Neural crest cell (in vitro differentiated cells): ENCODE measurements at regions not wholly inside any gene's neighbourhood (a gene's known extent, or its start where the extent isn't known, plus 50 kb on each side); places are given as distances from the start of the nearest gene placed in this dataset.
"Not testable (repeated sequence)": the region's sequence is repeated elsewhere in the genome, so short reads cannot be mapped to it uniquely, and the experiment has no call there.

Source experiments
- DNase-seq: peaks from one replicate; pipeline ENCODE4 v3.0.0; 2021; ENCODE audit warnings: low read depth, mixed read lengths, low spot score
- H3K27ac Mint-ChIP-seq: one replicate; pipeline ENCODE4 v1.8.0; 2021; ENCODE audit warnings: mild to moderate bottlenecking, mixed read lengths; ENCODE audit not compliant: unreplicated experiment
- H3K27me3 Mint-ChIP-seq: 2 replicates; pipeline ENCODE4 v1.8.0; 2021; ENCODE audit warnings: low read depth, mild to moderate bottlenecking, mixed read lengths
- H3K36me3 Mint-ChIP-seq: 2 replicates; pipeline ENCODE4 v1.8.0; 2021; ENCODE audit warnings: low read depth, mild to moderate bottlenecking, mixed read lengths
- H3K4me1 Mint-ChIP-seq: 2 replicates; pipeline ENCODE4 v1.8.0; 2021; ENCODE audit warnings: mixed read lengths
- H3K4me3 Mint-ChIP-seq: one replicate; pipeline ENCODE4 v1.8.0; 2021; ENCODE audit warnings: mild to moderate bottlenecking, mixed read lengths
- H3K9me3 Mint-ChIP-seq: 2 replicates; pipeline ENCODE4 v1.8.0; 2021; ENCODE audit warnings: mixed read lengths

GRCh38 chr17:16840219-16840618 is 131.7 kb downstream of the TNFRSF13B start:
- not testable (repeated sequence) for H3K27me3 Mint-ChIP-seq, H3K36me3 Mint-ChIP-seq, H3K9me3 Mint-ChIP-seq, H3K4me1 Mint-ChIP-seq, H3K27ac Mint-ChIP-seq, DNase-seq, H3K4me3 Mint-ChIP-seq

DNA sequence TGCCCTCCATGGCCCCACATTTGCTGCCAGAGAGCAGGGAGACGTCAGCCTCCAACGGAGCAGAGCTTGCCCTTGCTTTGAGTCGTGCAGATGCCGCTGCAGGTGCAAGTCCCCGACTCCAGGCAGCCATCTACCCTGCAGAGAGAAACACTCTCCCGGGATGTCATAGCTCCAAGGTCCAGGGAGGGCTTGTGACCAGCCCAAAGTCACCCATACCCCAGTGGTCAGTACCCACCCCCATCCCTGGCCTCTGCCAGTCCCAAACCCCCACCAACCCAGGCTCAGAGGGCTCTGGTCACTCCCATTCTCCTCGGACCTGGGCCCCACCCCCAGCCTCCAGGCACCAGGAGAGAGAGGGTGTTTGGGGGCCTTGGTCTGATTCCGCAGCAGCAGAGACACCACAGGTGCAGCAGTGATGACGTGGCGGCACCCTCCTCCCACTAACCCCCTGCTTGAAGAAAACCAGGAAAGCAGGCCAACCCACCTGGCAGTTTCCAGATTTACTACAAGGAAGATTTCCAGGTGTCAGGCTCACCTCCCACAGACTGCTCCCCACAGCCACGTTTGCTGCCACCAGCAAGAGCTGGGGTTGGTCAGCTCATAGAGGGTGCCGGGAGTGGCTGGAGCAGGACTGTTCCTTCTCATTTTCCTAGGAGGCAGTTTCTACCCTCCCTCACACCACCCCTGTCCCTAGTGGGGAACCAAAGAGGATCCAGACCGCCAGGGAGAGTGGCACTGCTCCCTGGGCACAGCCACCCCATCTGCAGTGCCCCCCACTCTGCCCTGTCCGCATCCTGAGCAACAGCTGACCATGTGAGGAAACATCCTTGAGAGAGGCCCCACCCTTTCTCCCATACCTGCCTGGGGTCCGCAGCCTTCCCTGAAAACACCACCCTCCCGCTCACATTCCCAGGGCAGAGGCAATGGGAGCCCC is 132.4 kb downstream of the TNFRSF13B start:
- H3K36me3 Mint-ChIP-seq, DNase-seq, H3K9me3 Mint-ChIP-seq, H3K27me3 Mint-ChIP-seq, H3K4me3 Mint-ChIP-seq, H3K27ac Mint-ChIP-seq, H3K4me1 Mint-ChIP-seq: not testable (repeated sequence)

DNA sequence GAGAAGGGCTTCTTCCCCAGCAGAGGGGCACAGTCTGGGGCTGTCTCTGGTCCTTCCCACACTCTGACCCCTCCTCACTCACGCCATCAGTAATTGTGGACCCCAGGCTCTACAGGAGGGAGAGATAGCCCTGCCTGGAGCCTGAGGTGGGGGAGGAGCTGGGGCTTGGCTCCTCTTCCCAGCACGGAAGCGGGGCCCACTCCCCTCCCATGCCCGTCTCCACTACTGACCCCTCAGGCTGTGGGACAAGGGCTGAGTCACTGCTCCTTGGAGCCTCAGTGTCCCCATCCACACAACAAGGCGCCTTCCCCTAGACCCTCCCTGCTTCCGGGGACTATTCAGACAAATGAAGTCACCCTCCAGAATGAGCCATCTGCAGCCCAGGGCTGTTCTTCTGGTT is 133.1 kb downstream of the TNFRSF13B start:
- H3K9me3 Mint-ChIP-seq, H3K4me1 Mint-ChIP-seq, DNase-seq, H3K4me3 Mint-ChIP-seq, H3K27me3 Mint-ChIP-seq, H3K27ac Mint-ChIP-seq, H3K36me3 Mint-ChIP-seq: not testable (repeated sequence)

GRCh38 chr17:16838287-16838686 is 133.6 kb downstream of the TNFRSF13B start:
- H3K9me3 Mint-ChIP-seq, H3K27ac Mint-ChIP-seq, H3K4me1 Mint-ChIP-seq, DNase-seq, H3K4me3 Mint-ChIP-seq, H3K27me3 Mint-ChIP-seq, H3K36me3 Mint-ChIP-seq: not testable (repeated sequence)

DNA sequence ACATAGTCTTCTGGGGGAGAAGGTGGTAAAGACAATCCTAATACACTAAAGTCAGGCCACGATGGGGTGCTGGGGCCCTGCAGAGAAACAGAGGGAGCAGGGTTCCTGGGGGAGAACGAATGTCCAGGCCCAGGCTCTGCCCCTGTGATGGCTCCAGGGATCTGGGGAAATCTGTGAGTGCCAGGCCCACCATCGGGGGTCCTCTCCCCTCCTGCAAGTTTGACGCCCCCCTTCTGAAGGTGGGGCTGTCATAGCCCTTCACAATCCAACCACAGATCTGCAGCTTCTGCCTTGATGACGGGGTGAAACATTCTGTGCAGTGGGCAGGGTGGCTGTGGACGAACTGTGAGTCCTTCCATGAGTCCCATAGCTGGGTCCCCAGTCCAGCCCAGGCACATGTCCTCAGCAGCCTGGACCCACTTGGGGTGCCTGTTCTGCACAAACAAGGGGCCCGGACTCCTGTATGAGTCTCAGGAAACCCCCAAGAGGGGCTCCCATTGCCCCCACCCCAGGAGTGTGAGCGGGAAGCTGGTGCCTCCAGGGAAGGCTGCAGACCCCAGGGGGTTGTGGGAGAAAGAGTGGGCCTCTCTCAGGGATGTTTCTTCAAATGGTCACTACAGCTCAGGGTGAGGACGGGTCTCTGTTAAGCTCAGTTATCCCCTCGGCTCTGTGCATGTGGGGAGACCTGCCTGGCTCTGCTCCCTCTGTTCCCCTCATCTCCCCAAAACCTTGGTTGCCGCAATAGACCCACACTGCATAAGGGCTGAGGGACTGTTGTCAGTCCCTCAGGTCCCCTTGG is 134.3 kb downstream of the TNFRSF13B start:
- H3K4me1 Mint-ChIP-seq, H3K27ac Mint-ChIP-seq, H3K9me3 Mint-ChIP-seq, H3K36me3 Mint-ChIP-seq, DNase-seq, H3K27me3 Mint-ChIP-seq, H3K4me3 Mint-ChIP-seq: not testable (repeated sequence)

GRCh38 chr17:16836315-16836915 is 135.5 kb downstream of the TNFRSF13B start:
- H3K9me3 Mint-ChIP-seq, H3K27ac Mint-ChIP-seq, H3K27me3 Mint-ChIP-seq, H3K4me3 Mint-ChIP-seq, H3K36me3 Mint-ChIP-seq, H3K4me1 Mint-ChIP-seq, DNase-seq: not testable (repeated sequence)

GRCh38 chr17:16833517-16833916 is 138.4 kb downstream of the TNFRSF13B start:
- not testable (repeated sequence) for H3K9me3 Mint-ChIP-seq

GRCh38 chr17:16832853-16833252 is 139.1 kb downstream of the TNFRSF13B start:
- not testable (repeated sequence) for H3K27me3 Mint-ChIP-seq, H3K4me1 Mint-ChIP-seq, DNase-seq, H3K9me3 Mint-ChIP-seq, H3K4me3 Mint-ChIP-seq, H3K27ac Mint-ChIP-seq, H3K36me3 Mint-ChIP-seq

More at GRCh38 chr17:16833517-16833916, 138.4 kb downstream of the TNFRSF13B start:
- H3K36me3 Mint-ChIP-seq, H3K27ac Mint-ChIP-seq, H3K4me3 Mint-ChIP-seq, H3K27me3 Mint-ChIP-seq, DNase-seq, H3K4me1 Mint-ChIP-seq: not testable (repeated sequence)

DNA sequence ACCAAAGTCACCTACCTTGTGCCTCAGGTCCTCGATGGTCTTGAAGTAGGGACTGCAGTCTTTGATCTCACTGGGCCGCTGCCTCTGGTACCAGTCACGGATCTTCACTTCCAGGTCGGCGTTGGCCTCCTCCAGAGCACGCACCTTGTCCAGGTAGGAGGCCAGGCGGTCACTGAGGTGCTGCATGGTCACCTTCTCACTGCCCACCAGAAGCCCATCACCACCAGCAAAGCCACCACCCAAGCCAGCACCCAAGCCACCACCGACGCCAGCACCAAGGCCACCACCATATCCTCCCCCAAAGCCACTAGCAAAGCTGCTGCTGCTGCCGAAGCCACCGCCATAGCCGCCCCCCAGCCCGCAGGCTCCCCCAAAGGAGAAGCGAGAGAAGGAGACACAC is 139.7 kb downstream of the TNFRSF13B start:
- H3K36me3 Mint-ChIP-seq, H3K27ac Mint-ChIP-seq, H3K4me1 Mint-ChIP-seq, H3K27me3 Mint-ChIP-seq, DNase-seq, H3K9me3 Mint-ChIP-seq, H3K4me3 Mint-ChIP-seq: not testable (repeated sequence)

DNA sequence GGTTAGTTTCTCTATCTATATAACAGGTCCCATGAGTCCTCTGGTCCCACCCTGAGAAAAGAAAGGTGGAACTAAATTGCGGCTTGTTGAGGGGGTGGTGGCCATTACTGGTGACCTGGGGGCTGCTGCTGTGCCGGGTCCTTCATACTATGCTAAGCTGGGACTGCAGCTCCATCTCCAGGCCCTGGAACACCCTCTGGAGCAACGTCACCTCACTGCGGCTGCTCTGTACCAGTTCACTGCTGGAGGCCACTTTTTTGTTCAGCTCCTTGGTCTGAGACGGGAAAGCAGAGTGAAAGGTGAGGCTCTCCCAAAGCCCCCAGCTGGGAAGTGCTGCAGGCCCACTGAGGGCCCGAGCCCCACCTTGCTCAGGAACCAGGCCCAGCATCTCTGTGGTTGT is 140.7 kb downstream of the CCDC144A start:
- H3K4me1 Mint-ChIP-seq, H3K27ac Mint-ChIP-seq, H3K27me3 Mint-ChIP-seq, H3K9me3 Mint-ChIP-seq, H3K4me3 Mint-ChIP-seq, H3K36me3 Mint-ChIP-seq, DNase-seq: not testable (repeated sequence)
